Stimulated activated CD4-positive, alpha-beta T cell treated with anti-CD3 and anti-CD28 coated beads, Interleukin-4, amount 100 ng/mL, for 4 hours (primary cell): ENCODE measurements at regions not wholly inside any gene's neighbourhood (a gene's known extent, or its start where the extent isn't known, plus 50 kb on each side); places are given as distances from the start of the nearest gene placed in this dataset.

ENCODE experiments used
- DNase-seq, 2 experiments: peaks; one replicate each; pipeline ENCODE4 v3.0.0-alpha.2; 2020

DNA sequence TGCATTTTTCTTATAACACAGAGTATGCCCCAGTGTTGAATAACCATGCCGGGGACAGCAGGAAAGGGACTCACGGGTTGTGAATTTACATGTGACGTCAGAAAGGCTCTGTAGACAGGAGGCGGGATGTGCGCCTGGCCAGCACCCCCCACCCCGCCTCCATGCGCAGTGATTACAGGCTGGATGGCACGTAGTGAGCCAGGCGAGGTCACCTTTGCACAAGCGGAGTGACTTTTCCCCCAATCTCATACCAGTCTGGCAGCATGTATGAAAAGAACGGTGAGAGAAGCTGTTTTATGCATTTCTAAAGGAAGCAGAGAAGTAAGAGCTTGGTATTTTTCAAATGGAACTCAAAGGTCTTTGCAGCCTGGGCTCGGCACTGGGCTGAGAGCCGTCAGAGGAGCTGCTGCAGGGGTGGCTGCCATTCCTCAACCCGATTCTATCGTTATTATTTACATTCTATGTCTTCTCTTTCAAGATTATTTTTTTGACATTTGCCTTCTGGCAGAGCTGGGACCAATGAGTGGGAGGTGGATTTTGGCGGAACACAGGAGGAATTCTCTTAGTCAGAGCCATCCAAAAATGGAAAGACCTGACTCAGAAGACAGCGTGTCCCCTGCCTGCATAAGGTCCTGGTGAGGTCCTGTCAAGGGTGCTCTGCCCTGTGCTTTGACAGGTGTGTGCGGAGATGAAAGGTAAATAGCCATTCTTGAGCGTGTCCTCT, 115.6 kb upstream of the SLC45A1 start:
- no peak for DNase-seq

DNA sequence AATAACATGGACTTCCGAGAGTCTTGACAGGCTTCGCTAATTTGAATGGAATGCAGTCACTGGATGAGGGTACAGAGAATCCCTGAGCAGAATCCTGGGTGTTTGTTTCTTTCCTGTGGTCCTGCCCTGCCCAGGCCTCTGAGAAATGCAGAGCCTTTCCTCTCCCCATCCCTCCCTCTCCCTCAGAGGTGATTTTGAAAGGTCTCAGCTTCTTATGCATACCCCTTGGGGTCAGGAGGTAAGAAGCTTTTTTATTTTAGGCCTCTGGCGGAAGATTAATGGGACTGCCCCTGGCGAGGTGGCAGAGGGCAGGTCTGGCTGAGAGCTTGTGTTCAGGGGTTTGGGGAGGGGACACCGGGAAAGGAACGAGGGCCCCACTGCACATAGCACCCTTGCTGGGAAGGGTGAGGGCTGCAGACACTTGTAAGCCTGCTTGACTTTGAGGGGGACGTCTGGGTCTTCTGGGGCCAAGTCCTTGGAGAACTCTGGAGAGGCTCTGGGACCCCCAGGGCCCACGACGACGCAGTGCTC, 116.5 kb upstream of the SLC45A1 start:
- DNase-seq, result no peak

DNA sequence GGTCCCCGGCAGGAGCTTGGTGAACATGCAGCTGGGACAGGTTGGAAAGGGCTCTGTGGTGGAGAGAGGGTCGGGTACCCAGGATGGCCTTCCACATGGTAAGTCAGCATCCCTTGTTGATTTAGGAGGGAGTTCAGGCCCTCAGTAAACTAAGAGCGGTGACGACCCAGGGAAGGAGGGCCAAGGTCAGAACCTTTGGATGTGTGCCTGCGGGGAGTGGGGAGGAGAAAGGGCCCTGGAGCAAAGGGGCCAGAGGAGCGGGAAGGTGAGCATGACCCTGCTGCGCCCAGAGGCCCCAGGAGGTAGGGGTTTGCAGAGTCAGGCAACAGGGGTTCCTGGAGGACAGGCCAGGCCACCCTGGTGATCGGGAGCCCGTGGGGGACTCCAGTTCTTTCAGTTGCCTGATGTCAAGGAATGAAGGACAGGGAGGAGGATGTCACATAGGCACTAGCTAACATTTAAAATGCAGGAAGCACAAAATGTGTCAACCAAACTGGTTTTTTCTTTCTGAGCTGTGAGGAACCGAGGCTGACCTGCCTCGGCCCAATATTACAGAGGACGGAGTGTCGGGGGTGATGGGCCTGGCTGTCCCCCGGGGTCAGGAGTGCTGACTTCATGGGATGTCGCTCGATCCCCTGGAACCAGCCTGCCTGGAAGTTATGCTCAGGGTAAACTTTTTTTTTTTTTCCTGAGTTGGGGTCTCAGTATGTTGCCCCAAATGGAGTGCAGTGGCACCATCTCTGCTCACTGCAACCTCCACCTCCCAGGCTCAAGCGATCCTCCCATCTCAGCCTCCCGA, 117.4 kb upstream of the SLC45A1 start:
- DNase-seq, result no peak

DNA sequence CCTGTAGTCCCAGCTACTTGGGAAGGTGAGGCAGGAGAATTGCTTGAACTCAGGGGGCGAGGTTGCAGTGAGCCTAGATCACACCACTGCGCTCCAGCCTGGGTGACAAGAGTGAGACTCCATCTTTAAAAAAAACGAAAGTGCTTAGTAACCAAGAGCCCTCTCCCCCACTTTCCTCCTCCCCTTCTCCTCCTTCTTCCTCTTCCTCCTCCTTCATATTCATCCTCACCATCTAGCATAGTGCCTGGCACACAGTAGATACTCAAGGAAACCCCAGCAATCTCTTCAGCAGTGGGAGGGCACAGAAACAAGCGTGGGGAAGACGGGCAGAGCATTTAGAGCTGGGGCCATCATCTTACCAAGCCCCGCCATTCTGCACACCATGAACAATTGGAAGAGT, 119.4 kb upstream of the SLC45A1 start:
- no peak for DNase-seq

DNA sequence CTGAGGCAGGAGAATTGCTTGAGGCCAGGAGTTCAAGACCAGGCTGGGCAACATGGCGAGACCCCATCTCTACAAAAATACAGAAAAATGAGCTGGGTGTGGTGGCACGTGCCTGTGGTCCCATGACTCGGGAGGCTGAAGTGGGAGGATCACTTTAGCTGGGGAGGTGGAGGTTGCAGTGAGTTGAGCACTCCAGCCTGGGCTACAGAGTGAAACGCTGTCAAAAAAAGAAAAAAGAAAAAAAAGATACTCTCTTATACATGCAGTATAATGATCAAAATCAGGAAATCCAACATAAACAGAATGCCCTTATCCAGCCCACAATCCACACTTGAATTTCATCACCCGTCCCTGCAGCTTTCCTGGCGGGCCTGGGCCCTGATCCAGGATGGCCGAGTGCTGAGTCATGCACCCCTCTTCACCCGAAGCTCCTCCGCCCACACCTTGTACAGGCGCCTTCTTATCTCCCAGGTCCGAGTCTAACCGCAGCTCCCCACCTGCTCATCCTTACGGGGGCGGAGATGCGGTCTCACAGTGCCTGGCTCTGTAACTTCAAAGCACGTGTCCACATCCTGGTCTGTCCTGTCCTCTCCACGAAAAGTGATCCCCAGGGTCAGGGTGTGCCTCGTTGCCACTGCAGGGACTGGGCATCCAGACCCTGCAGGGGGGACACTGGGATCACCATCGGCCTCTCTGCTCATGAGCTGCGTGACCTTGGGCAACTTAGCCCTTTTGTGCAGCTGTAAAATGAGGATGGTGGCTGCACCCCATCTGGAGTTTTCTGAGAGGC, 120.2 kb upstream of the SLC45A1 start:
- no peak for DNase-seq

DNA sequence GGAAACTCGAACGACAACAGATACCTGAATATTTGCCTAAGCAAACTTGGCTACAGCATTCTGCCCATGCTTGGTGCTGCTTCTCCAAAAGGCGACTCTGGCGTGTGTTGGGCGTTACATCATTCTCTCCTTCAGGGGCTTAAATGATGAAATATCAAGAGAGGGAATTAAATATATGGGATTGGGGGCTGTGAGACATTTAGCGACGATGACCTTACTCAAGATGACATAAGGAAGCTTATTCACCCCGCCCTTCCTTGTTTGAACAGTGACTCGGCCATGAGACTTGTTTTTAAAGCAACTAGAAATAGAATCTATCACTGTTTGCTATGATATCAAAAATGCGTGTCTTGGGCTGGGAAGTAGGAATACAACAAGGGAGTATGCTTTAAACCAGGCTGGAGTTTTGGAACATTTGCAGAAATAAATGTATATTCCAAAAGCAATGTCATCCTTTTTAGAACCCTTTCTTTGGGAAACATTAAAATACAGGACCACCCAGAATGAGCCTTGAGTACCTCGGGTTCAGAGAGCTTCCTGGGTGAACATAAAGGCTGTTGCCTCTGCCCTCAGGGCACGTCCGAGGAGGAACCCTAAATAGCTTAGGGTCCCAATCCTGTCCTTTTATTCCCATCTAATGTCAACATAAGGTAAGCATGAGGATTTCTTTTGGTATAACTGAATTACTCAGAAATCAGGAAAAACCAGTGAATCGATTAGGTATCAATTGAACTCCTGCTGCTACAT, 123.3 kb upstream of the SLC45A1 start:
- DNase-seq, result no peak

DNA sequence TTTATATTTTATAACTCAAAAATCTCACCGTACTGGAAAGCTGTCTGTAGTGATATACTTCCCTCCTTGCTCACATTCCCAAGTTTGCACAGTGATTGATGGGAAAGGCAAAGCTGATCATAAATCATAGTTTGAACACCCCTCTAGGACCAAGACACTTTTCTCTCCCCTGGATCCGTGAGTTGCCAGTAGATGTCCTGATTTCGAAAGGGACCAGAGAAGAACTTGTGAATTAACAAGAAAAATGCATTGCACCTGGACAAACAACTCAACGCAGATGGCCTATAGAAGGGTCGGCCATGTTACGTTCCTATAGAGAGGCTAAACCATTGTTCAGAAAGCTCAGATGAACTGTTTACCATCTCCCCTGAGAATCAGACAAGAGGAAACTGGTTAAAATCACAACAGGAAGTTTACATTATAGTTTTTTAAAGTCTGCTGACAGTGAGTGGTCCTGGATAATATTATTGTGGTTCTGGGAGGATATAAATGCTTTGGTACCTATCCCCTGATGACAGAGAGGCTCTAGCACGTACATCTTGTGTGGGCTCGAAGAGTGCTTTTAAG, 124.0 kb upstream of the SLC45A1 start:
- DNase-seq, result no peak

DNA sequence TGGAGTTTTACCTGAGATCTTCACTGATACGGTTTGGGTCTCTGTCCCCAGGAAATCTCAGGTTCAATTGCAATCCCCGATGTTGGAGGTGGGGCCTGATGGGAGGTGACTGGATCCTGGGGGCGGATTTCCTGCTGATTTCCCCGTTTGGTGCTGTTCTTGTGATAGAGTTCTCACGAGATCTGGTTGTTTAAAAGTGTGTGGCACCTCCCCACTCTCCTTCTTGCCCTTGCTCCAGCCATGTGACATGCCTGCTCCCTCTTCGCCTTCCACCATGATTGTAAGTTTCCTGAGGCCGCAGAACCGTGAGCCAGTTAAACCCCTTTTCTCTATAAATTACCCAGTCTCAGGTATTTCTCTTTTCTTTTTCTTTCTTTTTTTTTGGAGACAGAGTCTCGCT, 126.4 kb upstream of the SLC45A1 start:
- DNase-seq, result no peak

DNA sequence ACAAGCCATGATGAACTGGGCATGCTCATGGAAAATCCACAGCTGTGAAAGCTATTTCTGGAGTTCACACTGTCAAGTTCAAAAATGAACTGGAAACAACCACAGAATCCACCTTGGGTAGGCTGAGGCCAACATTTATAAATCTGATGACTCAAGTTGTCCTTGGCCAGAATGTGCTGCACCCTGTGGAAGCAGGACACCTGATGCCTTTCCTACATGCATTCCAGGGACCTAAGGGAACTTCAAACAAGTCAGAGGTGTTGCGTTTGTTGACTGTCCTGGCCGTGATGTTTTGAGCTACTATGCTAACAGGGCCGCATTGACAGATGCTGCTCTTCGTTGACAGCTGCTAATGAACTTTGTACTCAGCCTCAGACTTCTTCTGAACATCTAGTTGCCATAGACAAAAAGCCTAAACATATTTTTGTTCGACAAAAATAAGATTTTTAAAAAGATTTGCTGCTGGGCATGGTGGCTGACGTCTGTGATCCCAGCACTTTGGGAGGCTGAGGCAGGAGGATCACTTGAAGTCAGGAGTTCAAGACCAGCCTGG, 127.9 kb upstream of the SLC45A1 start:
- no peak for DNase-seq

DNA sequence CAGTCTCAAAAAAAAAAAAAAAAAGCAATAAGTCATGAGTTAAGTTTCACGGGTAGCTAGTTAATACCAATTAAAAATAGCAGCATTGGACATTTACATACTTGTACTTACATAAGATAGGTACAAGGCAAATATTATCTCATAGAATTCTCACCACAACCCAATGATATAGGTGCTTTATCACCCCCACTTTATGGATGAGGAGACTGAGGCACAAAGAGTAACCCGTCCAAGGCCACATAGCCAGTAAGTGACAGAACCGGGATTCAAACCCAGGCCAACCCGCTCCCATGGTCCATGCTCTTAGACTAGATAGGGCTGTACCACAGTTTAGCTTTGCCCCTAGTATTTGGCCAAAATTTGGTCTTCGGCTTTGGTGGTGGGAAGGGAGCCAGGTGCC, 132.5 kb upstream of the SLC45A1 start:
- DNase-seq, result no peak

DNA sequence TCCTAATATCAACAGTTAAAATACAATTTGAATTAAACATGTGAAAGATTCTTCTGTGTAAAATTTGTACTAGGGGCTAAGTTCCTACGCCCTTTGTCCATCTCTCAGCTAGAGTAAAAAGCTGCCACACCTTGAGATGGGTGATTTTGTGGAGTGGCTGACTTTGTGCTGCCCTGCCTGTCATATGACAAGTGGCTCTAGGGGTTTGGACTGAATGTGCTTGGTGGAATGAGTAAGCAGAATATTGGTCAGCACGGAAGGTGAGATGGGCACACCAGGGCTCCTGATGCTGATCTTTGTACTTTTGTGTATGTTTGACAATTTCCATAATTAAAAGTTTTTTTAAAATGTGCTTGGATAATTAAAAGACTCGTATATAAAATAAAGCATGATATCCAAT, 133.6 kb upstream of the SLC45A1 start:
- no peak for DNase-seq

DNA sequence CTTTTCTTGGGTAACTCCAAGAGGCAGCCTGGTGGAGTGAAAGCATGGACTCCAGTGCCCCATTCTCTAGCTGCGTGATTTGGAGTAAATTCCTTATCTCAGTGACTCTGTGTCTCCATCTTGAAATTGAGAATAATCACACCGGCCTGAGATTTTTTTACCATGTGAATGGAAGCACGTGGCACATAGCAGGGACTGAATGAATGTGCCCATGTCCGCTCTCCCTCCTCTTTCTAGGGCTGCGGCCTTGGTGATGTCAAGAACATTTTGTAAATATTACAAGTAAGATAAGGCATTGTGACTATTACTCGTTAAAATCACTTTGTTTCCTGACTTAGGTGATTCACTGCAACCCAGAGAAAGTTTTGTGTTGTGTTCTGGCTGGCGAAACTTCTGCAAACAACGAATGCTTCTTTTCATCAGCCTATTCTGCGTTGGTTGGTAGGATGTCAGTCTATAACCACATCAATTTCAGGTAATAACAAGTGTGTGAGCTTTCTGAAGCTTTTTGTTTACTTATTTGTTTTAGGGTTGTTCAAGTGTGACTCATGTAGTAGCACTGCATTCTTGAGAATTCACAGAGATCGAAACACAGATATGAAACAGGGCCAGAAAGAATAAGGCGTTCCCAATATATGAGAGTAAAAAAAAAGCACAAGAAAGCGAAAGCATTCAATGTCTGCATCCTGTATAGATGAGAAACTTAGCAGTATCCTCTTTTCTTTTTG, 135.7 kb upstream of the SLC45A1 start:
- peak in 1 of 2 experiments; percentile 14 for DNase-seq

DNA sequence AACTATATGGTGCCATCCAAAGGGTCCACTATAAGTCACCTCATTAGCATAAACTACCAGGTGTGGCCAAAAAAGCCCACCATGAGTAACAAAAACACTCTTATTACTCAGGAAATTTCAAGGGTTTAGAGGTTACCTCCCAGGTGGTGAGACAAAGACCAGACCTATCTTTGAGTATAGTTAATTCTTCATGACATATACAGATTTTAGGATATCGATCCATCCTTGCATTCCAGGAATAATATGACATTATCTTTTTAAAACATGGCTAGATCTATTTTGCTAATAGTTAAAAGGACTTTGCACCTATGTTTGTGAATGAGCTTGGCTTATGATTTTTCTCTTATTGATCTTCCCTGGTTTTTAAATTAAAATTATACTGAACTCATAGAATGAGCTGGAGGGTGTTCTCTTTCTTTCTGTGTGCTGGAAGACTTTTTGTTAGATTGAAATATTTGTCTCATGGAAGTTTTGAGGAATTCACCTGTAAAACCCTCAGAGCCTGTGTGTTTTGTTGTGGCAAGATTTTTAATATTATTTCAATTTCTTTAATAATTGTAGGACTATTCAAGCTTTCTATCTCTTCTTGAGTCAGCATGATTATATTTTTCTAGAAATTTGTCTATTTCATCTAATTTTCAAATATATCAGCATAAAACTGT, 138.7 kb upstream of the SLC45A1 start:
- no peak for DNase-seq

DNA sequence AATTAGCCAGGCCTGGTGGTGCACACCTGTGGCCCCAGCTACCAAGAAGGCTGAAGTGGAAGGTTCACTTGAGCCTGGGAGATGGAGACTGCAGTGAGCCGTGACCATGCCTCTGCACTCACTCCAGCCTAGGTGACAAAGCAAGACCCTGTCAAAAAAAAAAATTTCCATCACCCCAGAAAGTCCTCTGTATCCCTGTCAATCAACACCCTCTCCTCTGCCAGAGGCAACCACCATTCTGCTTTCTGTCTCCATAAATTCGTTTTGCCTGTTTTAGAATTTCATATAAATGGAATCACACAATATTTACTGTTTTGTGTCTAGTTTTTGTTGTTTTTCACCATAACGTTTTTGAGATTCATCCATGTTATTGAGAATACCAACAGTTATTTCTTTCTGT, 141.6 kb upstream of the SLC45A1 start:
- no peak for DNase-seq

DNA sequence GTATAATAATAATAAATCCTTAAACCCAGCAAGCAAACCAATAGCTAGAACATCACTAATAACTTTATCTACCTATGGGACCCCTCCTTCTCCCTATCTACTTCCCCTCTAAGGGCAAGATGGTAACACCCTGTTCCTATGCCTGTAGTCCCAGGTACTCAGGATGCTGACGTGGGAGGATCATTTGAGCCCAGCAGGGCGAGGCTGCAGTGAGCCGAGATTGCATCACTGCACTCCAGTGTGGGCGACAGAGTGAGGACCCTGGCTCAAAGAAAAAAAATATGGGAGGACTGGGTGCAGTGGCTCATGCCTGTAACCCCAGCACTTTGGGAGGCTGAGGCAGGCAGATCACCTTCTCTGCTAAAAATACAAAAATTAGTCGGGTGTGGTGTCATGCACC, 143.1 kb upstream of the SLC45A1 start:
- DNase-seq, result no peak

DNA sequence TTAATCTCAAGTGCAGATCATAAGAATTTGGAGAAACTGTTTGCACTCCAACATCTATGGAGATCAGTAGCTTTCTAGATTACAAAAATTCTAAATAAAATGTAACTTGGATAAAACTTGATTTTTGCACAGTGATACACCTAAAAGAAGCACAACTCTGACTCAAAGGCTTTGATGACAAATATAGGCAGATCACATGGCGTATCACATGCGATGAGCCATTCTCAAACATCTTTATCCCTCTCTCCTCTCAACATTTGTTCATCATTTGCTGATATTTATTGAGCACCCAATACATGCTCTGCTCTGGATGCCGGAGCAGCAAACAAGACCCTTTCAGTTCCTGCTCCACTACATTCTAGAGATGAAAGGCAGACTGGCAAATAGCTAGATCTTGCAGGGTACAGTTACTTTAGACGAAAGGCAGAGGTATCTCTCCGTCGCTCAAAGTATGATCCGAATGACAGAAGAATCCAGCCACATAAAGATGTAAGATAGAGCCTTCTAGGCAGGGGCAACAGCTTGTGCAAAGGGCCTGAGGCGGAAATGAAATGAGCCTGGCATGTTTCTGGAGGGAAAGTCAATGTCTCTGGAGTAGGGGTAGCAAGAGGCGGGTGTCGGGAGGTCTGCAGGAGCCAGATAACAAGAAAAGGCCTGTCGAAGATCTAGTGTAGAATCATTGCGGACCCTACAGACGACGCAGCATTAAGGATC, 145.8 kb upstream of the ERRFI1 start:
- no peak for DNase-seq

DNA sequence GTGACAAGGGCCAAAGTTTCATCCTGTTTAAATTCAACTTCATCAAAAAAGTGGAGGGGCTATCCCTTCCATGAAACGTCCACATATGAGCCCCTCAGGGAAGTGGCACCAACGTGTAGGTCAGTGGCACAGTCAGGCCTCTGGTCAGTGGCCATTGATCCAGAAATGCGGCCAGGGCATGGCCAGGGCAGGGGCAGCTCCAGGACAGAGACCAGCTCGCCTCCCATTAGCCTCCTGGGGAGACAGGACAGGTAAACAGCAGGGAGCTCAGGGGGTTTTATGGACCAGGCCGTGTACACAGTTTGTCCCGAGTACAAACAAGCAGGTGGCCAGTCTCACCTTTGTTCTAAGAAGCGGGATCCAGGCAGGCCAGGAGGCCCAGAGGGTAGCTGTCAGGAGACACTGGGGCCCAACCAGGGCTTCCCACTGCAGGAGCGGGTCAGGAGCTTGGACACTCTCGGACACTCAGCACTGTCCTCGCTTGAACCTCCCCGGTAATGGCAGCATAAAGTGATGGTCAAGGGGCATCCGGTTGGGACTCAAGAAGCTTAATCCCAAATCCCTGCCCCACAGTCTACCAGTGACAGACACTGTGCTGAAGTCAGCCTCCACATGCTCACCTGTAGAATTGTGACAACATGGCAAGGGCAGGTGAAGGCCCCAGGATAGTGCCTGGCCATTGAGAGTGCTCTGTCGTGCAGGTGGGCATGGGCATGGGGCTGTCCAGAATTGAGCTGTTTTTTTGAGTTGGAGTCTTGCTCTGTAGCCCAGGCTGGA, 144.1 kb upstream of the ERRFI1 start:
- DNase-seq, result no peak

DNA sequence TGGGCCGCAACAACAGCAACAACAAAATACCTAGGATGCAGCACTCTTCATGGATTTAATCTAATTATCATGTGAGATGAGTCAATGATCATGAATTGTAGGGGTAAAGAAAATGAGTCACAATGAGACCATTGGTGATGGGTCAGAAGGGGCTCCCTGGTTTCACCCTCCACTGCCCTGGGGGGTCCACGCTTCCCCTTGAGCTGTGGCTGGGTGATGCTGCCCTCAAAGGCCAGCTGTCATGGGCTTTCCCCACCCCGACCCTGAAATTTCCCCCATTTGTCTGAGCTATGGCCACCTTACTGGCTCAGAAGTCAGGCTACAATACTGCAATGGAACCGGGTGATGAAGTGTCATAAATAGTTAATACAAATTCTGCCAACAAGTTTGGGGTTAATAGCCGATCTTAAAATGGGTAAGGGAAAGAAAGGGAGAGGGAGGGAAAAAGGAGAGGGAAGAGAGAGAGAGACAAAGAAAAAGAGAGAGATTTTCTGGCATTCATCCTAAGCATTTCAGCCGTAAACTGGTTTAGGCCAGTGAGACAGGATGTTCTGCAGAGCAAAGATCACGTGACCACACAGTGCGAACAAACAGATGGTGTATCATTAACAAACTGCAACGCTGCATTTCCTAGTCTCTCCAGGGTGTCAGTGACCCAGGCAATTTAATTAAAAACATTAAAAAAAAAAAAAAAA, 143.4 kb upstream of the ERRFI1 start:
- DNase-seq, result peak in 1 of 2 experiments; percentile 44

DNA sequence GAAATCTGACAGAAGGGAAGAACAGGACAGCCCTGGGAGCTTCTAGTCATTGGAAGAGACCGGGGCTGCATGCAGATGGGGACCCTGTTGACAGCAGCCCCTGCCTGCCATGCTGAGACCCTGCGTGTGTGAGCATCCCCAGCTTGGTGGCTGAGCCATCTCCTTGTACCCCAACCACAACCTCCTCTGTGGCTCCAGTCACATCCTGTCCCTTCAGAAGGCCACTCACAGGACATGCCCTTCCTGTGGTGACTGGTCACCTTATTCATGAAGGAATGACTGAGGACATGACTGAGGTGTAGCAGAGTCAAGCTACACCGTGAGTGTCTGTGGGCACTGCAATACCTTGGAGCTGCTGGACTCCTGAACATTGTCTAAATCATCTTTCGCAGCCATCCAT, 141.8 kb upstream of the ERRFI1 start:
- DNase-seq, result no peak
